ENCODE measurements at regions not wholly inside any gene's neighbourhood (a gene's known extent, or its start where the extent isn't known, plus 50 kb on each side); places are given as distances from the start of the nearest gene placed in this dataset.

- H3K4me3 ChIP-seq (ENCODE audit: low read depth, low read length), result no peak overlapping the region
- TF ChIP-seq CTCF (IDR thresholded peaks at IDR 0.05; ENCODE audit: insufficient read depth, low read length), result no peak
- DNase-seq (ENCODE audit: low read depth), result no peak
These were observed 105.1 kb upstream of the GRPR start for GRCh38 chrX:16018291-16018690.

GRCh38 chrX:16014171-16014570 lies 109.2 kb upstream of the GRPR start:
- H3K4me3 ChIP-seq (ENCODE audit: low read depth, low read length), result no peak overlapping the region
- TF ChIP-seq CTCF (IDR thresholded peaks at IDR 0.05; ENCODE audit: insufficient read depth, low read length), result no peak
- DNase-seq (ENCODE audit: low read depth), result no peak

GRCh38 chrX:16012250-16012649 lies 111.1 kb upstream of the GRPR start:
- TF ChIP-seq CTCF (IDR thresholded peaks at IDR 0.05; ENCODE audit: insufficient read depth, low read length), result no peak
- no peak overlapping the region for H3K4me3 ChIP-seq (ENCODE audit: low read depth, low read length)
- no peak for DNase-seq (ENCODE audit: low read depth)

GRCh38 chrX:16005917-16006316 lies 117.4 kb upstream of the GRPR start:
- no peak for TF ChIP-seq CTCF (IDR thresholded peaks at IDR 0.05; ENCODE audit: insufficient read depth, low read length)
- DNase-seq (ENCODE audit: low read depth), result peak; percentile 16
- no peak overlapping the region for H3K4me3 ChIP-seq (ENCODE audit: low read depth, low read length)

GRCh38 chrX:16002185-16002584 lies 121.2 kb upstream of the GRPR start:
- TF ChIP-seq CTCF (IDR thresholded peaks at IDR 0.05; ENCODE audit: insufficient read depth, low read length), result no peak
- no peak overlapping the region for H3K4me3 ChIP-seq (ENCODE audit: low read depth, low read length)

GRCh38 chrX:15998350-15998749 lies 125.0 kb upstream of the GRPR start:
- H3K4me3 ChIP-seq (ENCODE audit: low read depth, low read length), result no peak overlapping the region
- DNase-seq (ENCODE audit: low read depth), result no peak
- TF ChIP-seq CTCF (IDR thresholded peaks at IDR 0.05; ENCODE audit: insufficient read depth, low read length), result no peak

More at GRCh38 chrX:16002185-16002584, 121.2 kb upstream of the GRPR start:
- DNase-seq (ENCODE audit: low read depth), result peak; percentile 12

GRCh38 chrX:15989716-15990115 lies 133.6 kb upstream of the GRPR start:
- no peak for TF ChIP-seq CTCF (IDR thresholded peaks at IDR 0.05; ENCODE audit: insufficient read depth, low read length)
- DNase-seq (ENCODE audit: low read depth), result no peak
- no peak overlapping the region for H3K4me3 ChIP-seq (ENCODE audit: low read depth, low read length)

Data from fibroblast of the aortic adventitia (primary cell).